Choroid plexus epithelial cell (primary cell): ENCODE measurements at regions not wholly inside any gene's neighbourhood (a gene's known extent, or its start where the extent isn't known, plus 50 kb on each side); places are given as distances from the start of the nearest gene placed in this dataset.

Experiments
- DNase-seq: peaks from one replicate; pipeline ENCODE4 v3.0.0-alpha.2; 2010; ENCODE audit warnings: low read depth
- H3K4me3 ChIP-seq: 2 replicates; pipeline ENCODE4 v1.5.1; 2011; ENCODE audit warnings: low read depth, mild to moderate bottlenecking, control low read depth, low read length, moderate library complexity
- TF ChIP-seq, protein P1 (sequence below): conservative IDR thresholded peaks from 2 replicates; pipeline ENCODE4 v1.5.1; 2011; ENCODE audit warnings: low read depth, mild to moderate bottlenecking, control low read depth, inconsistent platforms, low read length, moderate library complexity

DNA sequence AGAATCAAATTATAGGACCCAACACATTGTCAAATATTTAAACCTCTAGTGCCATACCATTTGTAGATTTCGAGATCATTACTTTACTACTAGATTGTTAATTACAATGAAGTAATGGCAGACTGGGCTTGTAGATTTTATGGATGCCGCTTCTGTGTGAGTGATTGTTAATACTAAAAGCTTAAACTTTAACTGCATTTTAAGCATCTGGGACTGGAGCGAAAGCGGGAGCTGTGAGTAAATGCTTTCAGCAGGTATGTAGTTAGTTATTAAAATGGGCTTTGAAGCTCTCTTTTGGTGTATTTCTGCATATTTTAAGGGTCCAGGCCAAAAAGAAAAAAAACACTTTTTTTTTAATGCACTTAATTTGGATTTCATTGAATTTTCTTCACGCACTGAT, 519.3 kb downstream of the MED13L start:
- DNase-seq, result no peak
- TF ChIP-seq, protein P1, sequence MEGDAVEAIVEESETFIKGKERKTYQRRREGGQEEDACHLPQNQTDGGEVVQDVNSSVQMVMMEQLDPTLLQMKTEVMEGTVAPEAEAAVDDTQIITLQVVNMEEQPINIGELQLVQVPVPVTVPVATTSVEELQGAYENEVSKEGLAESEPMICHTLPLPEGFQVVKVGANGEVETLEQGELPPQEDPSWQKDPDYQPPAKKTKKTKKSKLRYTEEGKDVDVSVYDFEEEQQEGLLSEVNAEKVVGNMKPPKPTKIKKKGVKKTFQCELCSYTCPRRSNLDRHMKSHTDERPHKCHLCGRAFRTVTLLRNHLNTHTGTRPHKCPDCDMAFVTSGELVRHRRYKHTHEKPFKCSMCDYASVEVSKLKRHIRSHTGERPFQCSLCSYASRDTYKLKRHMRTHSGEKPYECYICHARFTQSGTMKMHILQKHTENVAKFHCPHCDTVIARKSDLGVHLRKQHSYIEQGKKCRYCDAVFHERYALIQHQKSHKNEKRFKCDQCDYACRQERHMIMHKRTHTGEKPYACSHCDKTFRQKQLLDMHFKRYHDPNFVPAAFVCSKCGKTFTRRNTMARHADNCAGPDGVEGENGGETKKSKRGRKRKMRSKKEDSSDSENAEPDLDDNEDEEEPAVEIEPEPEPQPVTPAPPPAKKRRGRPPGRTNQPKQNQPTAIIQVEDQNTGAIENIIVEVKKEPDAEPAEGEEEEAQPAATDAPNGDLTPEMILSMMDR, result no peak
- H3K4me3 ChIP-seq, result no peak overlapping the region

DNA sequence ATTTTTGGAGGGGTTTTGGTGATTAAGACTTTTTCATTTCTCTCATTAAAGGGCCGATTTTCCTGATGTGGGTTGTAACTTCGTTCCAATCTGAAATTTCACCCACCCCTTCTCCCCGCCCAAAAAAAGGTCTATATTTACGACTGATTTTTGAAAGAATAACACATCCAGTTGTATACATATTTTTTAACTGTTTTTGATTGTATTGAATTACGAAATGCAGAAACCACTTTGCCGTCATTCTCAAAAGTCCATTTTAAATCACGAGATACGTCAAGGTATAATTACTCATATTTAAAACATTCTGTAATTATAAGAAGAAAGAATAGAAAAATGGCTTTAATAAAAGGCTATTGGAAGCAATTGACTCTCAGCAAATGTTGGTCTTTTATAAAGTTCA, 520.7 kb downstream of the MED13L start:
- no peak overlapping the region for H3K4me3 ChIP-seq
- no peak for DNase-seq
- TF ChIP-seq, protein P1, result no peak

DNA sequence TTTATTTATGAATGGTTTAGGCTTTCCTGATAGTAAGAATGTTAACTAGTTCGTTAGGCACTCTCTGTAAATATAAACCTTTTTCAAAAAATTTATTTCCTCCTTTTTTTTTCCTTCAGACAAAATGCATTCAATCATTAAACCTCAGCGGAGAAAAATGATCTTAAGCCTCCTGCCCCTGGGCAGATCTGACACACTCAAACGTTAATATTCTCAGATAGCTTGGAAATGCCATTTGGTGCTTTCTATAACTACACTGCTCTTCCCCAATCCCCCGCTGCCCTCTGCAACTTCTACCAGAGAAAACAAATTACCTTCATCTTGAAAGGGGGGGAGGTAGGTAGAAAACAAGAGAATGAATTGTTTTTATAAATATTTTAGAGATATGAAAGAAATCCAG, 521.2 kb downstream of the MED13L start:
- TF ChIP-seq, protein P1, result no peak
- H3K4me3 ChIP-seq, result no peak overlapping the region
- DNase-seq, result no peak

DNA sequence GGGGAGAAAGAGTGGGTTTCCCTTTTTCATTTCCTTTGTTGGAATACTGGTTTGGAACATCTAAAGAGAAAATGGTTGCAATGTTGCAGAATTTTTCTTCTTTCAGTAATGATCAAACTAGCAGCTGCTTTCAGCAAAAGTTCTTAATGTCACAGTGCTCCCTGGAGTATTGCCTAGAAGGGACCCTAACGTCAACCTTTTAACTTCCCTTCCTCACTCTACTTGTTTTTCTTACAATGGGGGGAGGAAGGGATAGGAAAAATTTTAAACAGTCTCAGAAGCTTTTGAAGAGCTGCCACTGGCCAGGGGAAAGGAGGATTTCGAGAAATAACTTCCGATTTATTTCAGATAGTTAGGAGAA, 521.8 kb downstream of the MED13L start:
- TF ChIP-seq, protein P1, result no peak
- H3K4me3 ChIP-seq, result no peak overlapping the region
- no peak for DNase-seq

DNA sequence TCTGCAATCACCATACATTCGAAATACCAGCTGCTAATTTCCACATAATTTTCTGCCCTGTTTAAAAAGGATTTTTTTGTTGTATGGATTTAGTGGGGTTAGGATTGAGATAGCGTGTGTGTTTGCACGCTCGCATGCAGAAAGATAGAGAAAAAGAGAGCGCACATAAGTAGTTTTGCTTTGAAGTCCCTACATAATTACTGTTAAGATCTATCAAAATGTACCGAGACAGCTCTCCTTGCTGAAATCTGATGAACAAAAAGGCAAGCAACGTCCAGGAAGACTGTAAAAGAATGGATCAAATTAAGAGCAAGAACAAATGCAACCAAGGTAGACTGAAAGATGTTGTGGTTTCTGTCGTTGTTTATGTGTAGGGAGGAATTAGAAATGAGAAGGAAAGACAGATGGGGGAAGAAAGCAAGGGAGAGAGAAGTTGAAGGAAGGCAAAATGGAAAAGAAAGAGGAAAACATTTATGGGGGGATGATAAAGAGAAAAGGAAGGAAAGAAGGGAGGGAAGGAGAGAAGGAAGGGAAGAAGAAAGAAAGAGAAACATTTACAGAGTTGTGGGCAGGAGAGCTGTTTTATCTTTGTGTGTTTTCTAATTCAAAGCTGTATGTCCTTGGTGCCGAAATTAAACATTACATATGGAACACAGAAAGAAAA, 522.3 kb downstream of the MED13L start:
- TF ChIP-seq, protein P1, result no peak
- H3K4me3 ChIP-seq, result no peak overlapping the region
- DNase-seq, result no peak

DNA sequence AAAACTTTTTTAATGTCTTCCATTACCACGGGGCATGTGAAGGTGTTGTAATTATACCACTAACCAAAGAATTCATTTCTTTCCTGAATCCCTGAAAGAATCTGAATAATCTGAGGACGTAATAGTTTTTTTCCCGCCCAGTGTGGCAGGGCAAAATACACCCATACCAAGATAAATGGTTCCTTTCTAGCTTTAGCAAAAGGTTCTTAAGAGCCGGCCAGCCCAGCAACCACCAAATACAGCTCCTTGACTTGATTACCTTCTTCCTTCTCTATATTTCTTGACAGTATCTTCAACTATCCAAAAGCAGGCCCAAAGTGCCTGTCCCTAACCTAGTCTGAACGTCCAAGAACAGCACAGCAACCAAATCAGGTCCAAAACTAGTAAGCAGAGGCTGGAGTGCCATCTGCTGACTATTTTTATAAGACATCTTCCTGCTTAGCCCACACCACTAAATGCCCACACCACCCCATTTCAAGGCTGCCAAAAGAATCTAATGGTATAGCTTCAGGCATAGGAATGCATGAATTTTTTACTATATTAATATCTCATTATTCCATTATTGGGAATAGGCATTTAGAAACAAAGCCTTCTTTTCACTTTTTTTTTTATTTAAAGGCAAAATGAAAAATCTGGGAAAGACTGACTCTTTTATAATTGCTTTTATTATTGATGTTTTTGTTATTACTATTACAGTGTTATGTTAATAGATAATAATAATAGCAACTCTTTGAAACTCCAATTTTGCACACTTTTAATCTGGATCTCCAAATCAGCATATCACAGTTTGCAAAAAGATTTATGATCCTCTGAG, 524.4 kb downstream of the MED13L start:
- H3K4me3 ChIP-seq, result no peak overlapping the region
- DNase-seq, result peak; percentile 84
- TF ChIP-seq, protein P1, result peak; percentile 86
